K562 (cell line): ENCODE measurements at regions not wholly inside any gene's neighbourhood (a gene's known extent, or its start where the extent isn't known, plus 50 kb on each side); places are given as distances from the start of the nearest gene placed in this dataset.

Experiments
- ATAC-seq: fragments of 200-7000 bp; cut with Tn5 transposase; 3 replicates; pipeline ENCODE4 v1.9.1; 2020; ENCODE audit warnings: moderate library complexity
- BruUV-seq: library from RNA; stranded (reverse); fragments of 400-500 nt; replicated peaks from 2 replicates; lab custom pipeline; 2021; lab: Mats Ljungman, UMichigan
- CTCF ChIA-PET: fragments of 300-600 bp; formaldehyde crosslinking; extraction: SDS; loops from one replicate; lab custom pipeline; 2021; ENCODE audit warnings: low intra/inter-chr PET ratio; lab: Yijun Ruan, JAX
- POLR2A ChIA-PET: fragments of 300-600, 350-650 bp; sonication (Branson Sonifier 250); formaldehyde crosslinking; extraction: SDS; loops from one replicate; lab custom pipeline; 2021; ENCODE audit warnings: antibody characterized with exemption, inconsistent platforms; lab: Yijun Ruan, JAX
- DNase-seq, 4 experiments: peaks; one replicate each; pipeline versions ENCODE4 v3.0.0 to v3.0.0-alpha.2; 2011 to 2018; ENCODE audit warnings: low spot score in 3 of 4, mixed read lengths in 3 of 4; ENCODE audit errors: extremely low read depth in 1 of 4
- FAIRE-seq: peaks from 2 replicates; lab custom pipeline; 2011; peaks lifted over from hg19 to GRCh38; lab: Jason Lieb, UNC
- H2AFZ ChIP-seq: 2 replicates; pipeline ENCODE4 v1.6.0; 2011; ENCODE audit warnings: low read depth, low read length, control low read depth, inconsistent platforms
- H3K27ac ChIP-seq: fragments of 200-600 bp; 3 replicates; pipeline ENCODE4 v1.8.0; 2011; ENCODE audit warnings: low read depth, mild to moderate bottlenecking, control low read depth, inconsistent platforms, low read length, moderate library complexity, mixed read lengths; ENCODE audit errors: extremely low read depth
- H3K27me3 ChIP-seq, 2 experiments: fragments of 300-600 bp in 1 of 2; 2 replicates in 1 of 2; 3 replicates in 1 of 2; pipeline versions ENCODE4 v1.6.0 to v1.8.0; 2011; ENCODE audit warnings: inconsistent platforms in 2 of 2, low read length in 2 of 2, mild to moderate bottlenecking in 1 of 2, mixed read lengths in 1 of 2, moderate library complexity in 1 of 2; ENCODE audit not compliant: control insufficient read depth in 2 of 2, insufficient read depth in 2 of 2
- H3K36me3 ChIP-seq: fragments of 300-600 bp; 3 replicates; pipeline ENCODE4 v1.8.0; 2011; ENCODE audit warnings: mild to moderate bottlenecking, low read length, inconsistent platforms; ENCODE audit not compliant: control insufficient read depth, insufficient read depth
- H3K4me1 ChIP-seq, 2 experiments: fragments of 200-600 bp in 1 of 2; replicated peaks in 1 of 2; 2 replicates in 1 of 2; 3 replicates in 1 of 2; pipeline versions ENCODE4 v1.5.1 to v1.8.0; 2011; ENCODE audit warnings: inconsistent platforms in 2 of 2, low read length in 2 of 2, mild to moderate bottlenecking in 1 of 2, mixed read lengths in 1 of 2, moderate library complexity in 1 of 2; ENCODE audit not compliant: control insufficient read depth in 2 of 2, insufficient read depth in 2 of 2
- H3K4me2 ChIP-seq: 2 replicates; pipeline ENCODE4 v1.6.1; 2011; ENCODE audit warnings: low read length, control low read depth, inconsistent platforms, mixed read lengths; ENCODE audit not compliant: insufficient read depth
- H3K4me3 ChIP-seq: fragments of 200-600 bp; sonication (generic), shearing (Covaris generic); 2 replicates; pipeline ENCODE4 v1.5.1; 2016; ENCODE audit warnings: control low read depth, inconsistent platforms
- H3K79me2 ChIP-seq: fragments of 200-600 bp; 3 replicates; pipeline ENCODE4 v1.8.0; 2011; ENCODE audit warnings: low read length, inconsistent platforms; ENCODE audit not compliant: control insufficient read depth, insufficient read depth
- H3K9ac ChIP-seq, 2 experiments: 2 replicates each; pipeline versions ENCODE4 v1.6.0 to v1.6.1; 2011; ENCODE audit warnings: low read depth in 2 of 2, low read length in 2 of 2, control low read depth in 1 of 2, inconsistent platforms in 1 of 2, mild to moderate bottlenecking in 1 of 2, mixed read lengths in 1 of 2; ENCODE audit not compliant: insufficient read depth in 1 of 2
- H3K9me1 ChIP-seq: one replicate; pipeline ENCODE4 v1.6.0; 2011; ENCODE audit warnings: inconsistent platforms, mild to moderate bottlenecking, low read length, moderate library complexity; ENCODE audit not compliant: control insufficient read depth, insufficient read depth
- H3K9me3 ChIP-seq: replicated peaks from 2 replicates; pipeline ENCODE4 v1.5.1; 2011; ENCODE audit warnings: low read depth, low read length, inconsistent platforms; ENCODE audit not compliant: control insufficient read depth, insufficient read depth
- H4K20me1 ChIP-seq: replicated peaks from 2 replicates; pipeline ENCODE4 v1.6.1; 2011; ENCODE audit warnings: low read length, inconsistent platforms, mixed read lengths; ENCODE audit not compliant: control insufficient read depth, insufficient read depth
- ADNP ChIP-seq: fragments of 200-800 bp; sonication (Bioruptor generic); IDR thresholded peaks from 2 replicates; pipeline ENCODE4 v1.6.1; 2016; ENCODE audit warnings: missing genetic modification characterization, missing compliant biosample characterization
- ATF7 ChIP-seq: fragments of 450-650 bp; IDR thresholded peaks from 2 replicates; pipeline ENCODE4 v1.7.1; 2014; ENCODE audit warnings: mild to moderate bottlenecking, moderate library complexity
- BCL6 ChIP-seq: fragments of 250-450 bp; sonication (Bioruptor Pico); IDR thresholded peaks from 2 replicates; pipeline ENCODE4 v1.4.0; 2020
- E2F6 ChIP-seq, 2 experiments: IDR thresholded peaks; 2 replicates each; pipeline ENCODE4 v1.6.1; 2011; ENCODE audit warnings: borderline replicate concordance in 1 of 2, control low read depth in 1 of 2, low read depth in 1 of 2, low read length in 1 of 2, mild to moderate bottlenecking in 1 of 2, mixed read lengths in 1 of 2, moderate library complexity in 1 of 2; ENCODE audit not compliant: insufficient read depth in 1 of 2, insufficient read length in 1 of 2, poor library complexity in 1 of 2, severe bottlenecking in 1 of 2; ENCODE audit errors: extremely low read depth in 1 of 2
- ELF4 ChIP-seq: fragments of 450-650 bp; formaldehyde crosslinking; IDR thresholded peaks from 2 replicates; pipeline ENCODE4 v1.4.0; 2022; ENCODE audit warnings: missing genetic modification characterization
- EWSR1 ChIP-seq: fragments of 450-650 bp; IDR thresholded peaks from 2 replicates; pipeline ENCODE4 v1.6.1; 2018; ENCODE audit warnings: borderline replicate concordance, mild to moderate bottlenecking, low read depth, moderate library complexity; ENCODE audit not compliant: partially characterized antibody
- HMGN3 ChIP-seq: IDR thresholded peaks from 2 replicates; pipeline ENCODE4 v1.6.1; 2011; ENCODE audit warnings: borderline replicate concordance, low read depth, mild to moderate bottlenecking, mixed read lengths, low read length; ENCODE audit not compliant: insufficient read length; ENCODE audit errors: extremely low read depth
- LARP7 ChIP-seq: fragments of 450-650 bp; IDR thresholded peaks from 2 replicates; pipeline ENCODE4 v1.6.1; 2016
- MNT ChIP-seq, 2 experiments: fragments of 450-650 bp; conservative IDR thresholded peaks; 2 replicates each; pipeline ENCODE4 v1.6.1; 2017; ENCODE audit warnings: mild to moderate bottlenecking in 2 of 2, moderate library complexity in 2 of 2
- PRPF4 ChIP-seq: fragments of 200-400 bp; formaldehyde crosslinking; IDR thresholded peaks from one replicate; pipeline ENCODE4 v1.6.1; 2017; ENCODE audit warnings: low read length, low read depth, mild to moderate bottlenecking; ENCODE audit not compliant: insufficient read depth, poor library complexity, severe bottlenecking
- WGBS: fragments of 100-300 bp; shearing (Covaris generic); methylation state at CpG from one replicate; pipeline ENCODE4 v1.1.6; 2016; ENCODE audit warnings: low coverage, mixed read lengths; ENCODE audit not compliant: insufficient coverage; ENCODE audit errors: missing lambda C conversion rate; 5-methylcytosine and 5-hydroxymethylcytosine counted together
- in situ Hi-C: fragments of 300-500 bp; cut with MboI; formaldehyde crosslinking; loops from 4 replicates; pipeline ENCODE4 v1.15.0; 2018; ENCODE audit warnings: inconsistent platforms, mixed read lengths
- intact Hi-C: fragments of 100-400 bp; cut with micrococcal nuclease; formaldehyde crosslinking; loops from 2 replicates; pipeline ENCODE4 v1.14.2; 2022
- TF ChIP-seq, protein P1 (sequence below): fragments of 200-800 bp; sonication (Bioruptor generic); IDR thresholded peaks from 2 replicates; pipeline ENCODE4 v1.6.1; 2017; ENCODE audit warnings: missing genetic modification characterization, missing compliant biosample characterization
- TF ChIP-seq, protein P2 (sequence below): fragments of 250-450 bp; sonication (Bioruptor Pico); IDR thresholded peaks from 2 replicates; pipeline ENCODE4 v1.8.0; 2021; ENCODE audit warnings: borderline replicate concordance, mild to moderate bottlenecking, moderate library complexity; ENCODE audit not compliant: poor library complexity, severe bottlenecking

DNA sequence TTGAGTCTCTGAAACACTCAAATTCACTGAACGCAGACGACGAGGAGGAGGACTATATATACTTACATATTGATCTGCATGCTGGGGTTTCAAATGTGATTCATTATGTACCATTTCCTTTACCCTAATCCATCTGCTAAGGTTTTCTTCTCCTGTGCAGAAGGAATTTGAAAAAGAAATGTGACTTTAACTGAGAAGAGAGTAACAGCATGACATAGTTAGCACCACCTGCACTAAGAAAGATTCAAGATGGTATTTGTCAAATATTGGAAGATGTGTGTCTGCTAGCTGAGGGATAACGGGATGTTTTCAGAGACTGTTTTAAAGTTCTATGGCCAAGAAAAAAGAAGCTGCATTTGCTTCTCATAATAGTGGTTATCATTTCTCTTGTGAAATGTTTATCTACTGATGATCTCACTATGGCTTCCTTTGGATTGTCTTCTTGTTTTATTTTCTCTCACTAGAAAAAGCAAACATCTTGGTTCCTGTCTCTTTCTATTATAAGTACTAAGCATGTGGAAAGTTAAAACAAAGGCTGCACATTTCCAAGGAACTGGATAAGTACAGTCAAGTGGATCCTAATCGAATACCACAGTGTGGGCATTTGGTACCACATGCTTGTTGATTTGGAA lies 89.8 kb upstream of the TLE4 start:
- no peaks in the 10 kb centered on the region for H3K9me1 ChIP-seq
- no peak overlapping the region for H3K4me2 ChIP-seq
- H3K9ac ChIP-seq, result no peak overlapping the region
- no TSS peak for BruUV-seq
- intact Hi-C loops (no loop called here), in situ Hi-C loops (no loop called here)
- ATAC-seq (no peak), DNase-seq (no peak), FAIRE-seq (no peak)
- POLR2A ChIA-PET, result no interaction called here
- no peaks in the 10 kb centered on the region for H3K9me3 ChIP-seq
- H3K79me2 ChIP-seq, result no peaks in the 10 kb centered on the region
- no peaks in the 10 kb centered on the region for H3K27me3 ChIP-seq
- no peaks in the 10 kb centered on the region for H3K36me3 ChIP-seq
- no peak overlapping the region for H2AFZ ChIP-seq
- WGBS, result 0% methylated on average over 5 of the region's 5 CpGs
- no peak overlapping the region for H3K27ac ChIP-seq
- CTCF ChIA-PET, result no interaction called here
- no peaks in the 10 kb centered on the region for H4K20me1 ChIP-seq
- no peaks in the 10 kb centered on the region for H3K4me1 ChIP-seq
- H3K4me3 ChIP-seq, result no peak overlapping the region
- TF ChIP-seq E2F6 (IDR thresholded peaks at IDR 0.05; ENCODE audit: borderline replicate concordance in 1 of 2, extremely low read depth in 1 of 2, insufficient read depth in 1 of 2, insufficient read length in 1 of 2, low read depth in 1 of 2, low read length in 1 of 2, poor library complexity in 1 of 2, severe bottlenecking in 1 of 2), result no peak
- TF ChIP-seq LARP7, result no peak
- TF ChIP-seq ATF7, result no peak
- TF ChIP-seq ADNP (tag), result no peak
- TF ChIP-seq MNT (conservative IDR thresholded peaks at IDR 0.05), result no peak
- TF ChIP-seq, protein P1, sequence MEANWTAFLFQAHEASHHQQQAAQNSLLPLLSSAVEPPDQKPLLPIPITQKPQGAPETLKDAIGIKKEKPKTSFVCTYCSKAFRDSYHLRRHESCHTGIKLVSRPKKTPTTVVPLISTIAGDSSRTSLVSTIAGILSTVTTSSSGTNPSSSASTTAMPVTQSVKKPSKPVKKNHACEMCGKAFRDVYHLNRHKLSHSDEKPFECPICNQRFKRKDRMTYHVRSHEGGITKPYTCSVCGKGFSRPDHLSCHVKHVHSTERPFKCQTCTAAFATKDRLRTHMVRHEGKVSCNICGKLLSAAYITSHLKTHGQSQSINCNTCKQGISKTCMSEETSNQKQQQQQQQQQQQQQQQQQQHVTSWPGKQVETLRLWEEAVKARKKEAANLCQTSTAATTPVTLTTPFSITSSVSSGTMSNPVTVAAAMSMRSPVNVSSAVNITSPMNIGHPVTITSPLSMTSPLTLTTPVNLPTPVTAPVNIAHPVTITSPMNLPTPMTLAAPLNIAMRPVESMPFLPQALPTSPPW (CRISPR knock-in tag), result no peak
- no peak for TF ChIP-seq BCL6
- TF ChIP-seq ELF4, result no peak
- no peak for TF ChIP-seq PRPF4
- TF ChIP-seq, protein P2, sequence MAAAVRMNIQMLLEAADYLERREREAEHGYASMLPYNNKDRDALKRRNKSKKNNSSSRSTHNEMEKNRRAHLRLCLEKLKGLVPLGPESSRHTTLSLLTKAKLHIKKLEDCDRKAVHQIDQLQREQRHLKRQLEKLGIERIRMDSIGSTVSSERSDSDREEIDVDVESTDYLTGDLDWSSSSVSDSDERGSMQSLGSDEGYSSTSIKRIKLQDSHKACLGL (CRISPR knock-in tag), result no peak
- no peak for TF ChIP-seq EWSR1
- TF ChIP-seq HMGN3, result no peak
